Lower lobe of right lung (tissue), 2 donors: ENCODE measurements at regions not wholly inside any gene's neighbourhood (a gene's known extent, or its start where the extent isn't known, plus 50 kb on each side); places are given as distances from the start of the nearest gene placed in this dataset.

Experiments
- ATAC-seq, 2 donors: fragments of 200-7000 bp; cut with Tn5 transposase; one replicate each; pipeline ENCODE4 v1.9.1; 2020 to 2022; ENCODE audit warnings: mild to moderate bottlenecking in 2 of 2, moderate library complexity in 2 of 2
- DNase-seq: peaks from one replicate; pipeline ENCODE4 v3.0.0-alpha.2; 2020
- H3K27ac ChIP-seq: fragments of 200-600 bp; one replicate; pipeline ENCODE4 v1.8.0; 2022
- H3K27me3 ChIP-seq: fragments of 200-600 bp; one replicate; pipeline ENCODE4 v1.8.0; 2022; ENCODE audit warnings: low read depth
- H3K36me3 ChIP-seq: fragments of 200-600 bp; one replicate; pipeline ENCODE4 v1.8.0; 2022; ENCODE audit warnings: mild to moderate bottlenecking
- H3K4me1 ChIP-seq: fragments of 200-600 bp; one replicate; pipeline ENCODE4 v1.8.0; 2022
- H3K4me3 ChIP-seq: fragments of 200-600 bp; one replicate; pipeline ENCODE4 v1.8.0; 2022; ENCODE audit warnings: mild to moderate bottlenecking
- H3K9me3 ChIP-seq: fragments of 200-600 bp; one replicate; pipeline ENCODE4 v1.8.0; 2022
- CTCF ChIP-seq: fragments of 200-600 bp; IDR thresholded peaks from one replicate; pipeline ENCODE4 v1.8.0; 2022; ENCODE audit warnings: antibody characterized with exemption, mild to moderate bottlenecking
- intact Hi-C: fragments of 100-400 bp; cut with DNase I; formaldehyde crosslinking; loops from one replicate; pipeline ENCODE4 v1.11.0; 2022
- donor health status: DM: no; HTN: yes; CAD: no; lungs with severe emphysema.

- TF ChIP-seq CTCF: no peak
- ATAC-seq (no peak), DNase-seq (no peak)
- Histone ChIP-seq H3K4me3 (no peak overlapping the region), H3K4me1 (no peaks in the 10 kb centered on the region), H3K27me3 (no peaks in the 10 kb centered on the region), H3K36me3 (no peaks in the 10 kb centered on the region), H3K9me3 (no peaks in the 10 kb centered on the region), H3K27ac (no peak overlapping the region)
- intact Hi-C loops: no loop called here
Observed at GRCh38 chr1:188669728-188670382, 1807.8 kb downstream of the BRINP3 start.

- no peak for DNase-seq
- no peaks in the 10 kb centered on the region for H3K4me1 ChIP-seq
- no peaks in the 10 kb centered on the region for H3K9me3 ChIP-seq
- intact Hi-C loops: no loop called here
- no peaks in the 10 kb centered on the region for H3K36me3 ChIP-seq
- ATAC-seq: no peak
- no peak overlapping the region for H3K27ac ChIP-seq
- TF ChIP-seq CTCF: no peak
- no peaks in the 10 kb centered on the region for H3K27me3 ChIP-seq
- H3K4me3 ChIP-seq: no peak overlapping the region
Observed at GRCh38 chr1:188670837-188671236, 1806.8 kb downstream of the BRINP3 start.

- Histone ChIP-seq H3K36me3 (no peaks in the 10 kb centered on the region), H3K27me3 (no peaks in the 10 kb centered on the region), H3K27ac (no peak overlapping the region), H3K4me1 (no peaks in the 10 kb centered on the region), H3K9me3 (no peaks in the 10 kb centered on the region), H3K4me3 (no peak overlapping the region)
- intact Hi-C loops: no loop called here
- DNase-seq: no peak
- no peak for TF ChIP-seq CTCF
- no peak for ATAC-seq
Observed at GRCh38 chr1:188672153-188672552, 1805.5 kb downstream of the BRINP3 start.

GRCh38 chr1:188689542-188689941, 1788.1 kb downstream of the BRINP3 start:
- intact Hi-C loops: no loop called here
- no peaks in the 10 kb centered on the region for H3K9me3 ChIP-seq

GRCh38 chr1:188700116-188700515, 1777.5 kb downstream of the BRINP3 start:
- DNase-seq: no peak
- ATAC-seq: no peak
- TF ChIP-seq CTCF: no peak

More at GRCh38 chr1:188689542-188689941, 1788.1 kb downstream of the BRINP3 start:
- Histone ChIP-seq H3K4me1 (no peaks in the 10 kb centered on the region), H3K27me3 (no peaks in the 10 kb centered on the region), H3K4me3 (no peak overlapping the region), H3K36me3 (no peaks in the 10 kb centered on the region), H3K27ac (no peak overlapping the region)
- DNase-seq (no peak), ATAC-seq (no peak)
- TF ChIP-seq CTCF: no peak

More at GRCh38 chr1:188700116-188700515, 1777.5 kb downstream of the BRINP3 start:
- intact Hi-C loops: no loop called here
- Histone ChIP-seq H3K4me3 (no peak overlapping the region), H3K36me3 (no peaks in the 10 kb centered on the region), H3K9me3 (no peaks in the 10 kb centered on the region), H3K4me1 (no peaks in the 10 kb centered on the region), H3K27me3 (no peaks in the 10 kb centered on the region), H3K27ac (no peak overlapping the region)
